DMS79 (cell line): ENCODE measurements at regions not wholly inside any gene's neighbourhood (a gene's known extent, or its start where the extent isn't known, plus 50 kb on each side); places are given as distances from the start of the nearest gene placed in this dataset.

Experiments used
- DNase-seq: peaks from one replicate; lab custom pipeline; 2025; lab: John Stamatoyannopoulos, UW

DNA sequence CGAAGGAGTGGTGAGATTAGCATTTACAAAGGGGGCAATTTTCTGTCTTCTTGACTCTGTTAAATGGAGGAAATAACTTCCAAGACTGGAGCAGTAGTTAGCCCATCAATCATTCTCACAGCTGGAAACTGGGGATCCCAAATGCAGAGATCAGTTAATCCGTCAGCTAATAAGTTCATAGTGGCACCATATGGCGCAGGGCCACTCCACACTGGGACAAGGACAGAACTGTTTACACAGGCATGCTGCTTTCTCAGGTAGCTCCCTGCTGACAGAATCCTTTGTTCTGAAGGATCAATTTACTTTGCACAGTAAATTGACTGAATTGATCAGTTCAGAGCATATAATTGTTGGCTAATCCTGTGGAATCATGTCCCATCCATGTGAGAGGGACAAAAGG lies 395.7 kb downstream of the TMEM161B start:
- no peak for DNase-seq

DNA sequence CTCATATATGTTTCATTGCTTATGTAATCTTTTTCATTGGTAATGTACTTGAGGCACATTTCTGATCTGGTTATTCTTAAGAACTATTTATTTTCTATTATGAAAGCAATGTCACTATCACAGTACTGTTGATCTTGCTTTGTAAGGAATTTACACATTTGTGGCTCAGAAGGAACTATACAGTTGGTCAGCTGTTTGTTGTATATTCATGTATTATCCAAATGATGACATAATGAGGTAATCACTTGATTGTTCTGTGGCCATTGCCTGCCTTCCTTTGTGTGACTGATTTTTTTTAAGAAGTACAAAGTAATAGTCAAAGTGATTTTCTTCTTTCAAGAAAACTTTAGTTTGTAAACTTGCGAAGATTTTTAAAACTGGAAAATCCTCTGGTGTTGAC lies 399.9 kb downstream of the TMEM161B start:
- no peak for DNase-seq

- DNase-seq: no peak
Observed at GRCh38 chr5:87867281-87867680, 401.4 kb downstream of the TMEM161B start.

DNA sequence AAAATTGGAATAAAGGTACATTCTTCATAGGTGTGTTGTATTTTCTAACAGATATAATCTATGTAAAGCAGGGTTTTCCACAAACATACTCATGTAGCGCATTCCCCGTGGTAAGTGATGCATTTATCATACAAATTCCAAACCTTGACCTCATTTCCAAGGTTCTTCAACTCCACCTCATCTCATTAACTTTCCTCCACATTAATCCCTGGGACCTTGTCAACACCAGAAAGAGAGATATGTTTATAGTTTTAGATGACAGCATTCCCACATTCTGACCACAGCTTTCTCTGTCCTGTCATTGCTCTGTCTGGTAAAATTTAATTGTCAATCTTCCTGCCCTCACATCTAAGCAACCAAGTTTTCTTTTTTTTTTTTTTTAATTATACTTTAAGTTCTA lies 415.1 kb downstream of the TMEM161B start:
- DNase-seq: no peak

- DNase-seq: no peak
Observed at GRCh38 chr5:87851603-87852002, 417.0 kb downstream of the TMEM161B start.

- peak; percentile 0 for DNase-seq
Observed at GRCh38 chr5:87850843-87851242, 417.8 kb downstream of the TMEM161B start.

DNA sequence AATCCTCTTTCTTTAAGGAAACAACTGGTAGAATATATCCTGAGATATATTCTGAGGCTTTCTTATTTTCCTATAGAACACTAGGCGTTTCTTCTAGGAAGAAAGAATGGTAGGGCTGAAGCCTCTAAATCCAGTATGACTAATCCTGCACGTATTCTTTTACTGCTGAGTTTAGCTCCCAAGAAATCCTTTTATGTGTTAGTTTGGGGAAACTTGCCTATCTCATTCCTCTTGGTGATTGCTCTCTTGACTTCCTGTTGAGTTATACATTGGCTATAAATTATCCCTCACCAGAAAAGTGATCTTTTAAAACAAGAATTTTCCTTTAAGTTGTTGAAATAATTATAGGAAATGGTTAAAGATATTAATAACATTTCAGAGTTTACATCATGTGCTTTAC lies 422.9 kb downstream of the TMEM161B start:
- no peak for DNase-seq

DNA sequence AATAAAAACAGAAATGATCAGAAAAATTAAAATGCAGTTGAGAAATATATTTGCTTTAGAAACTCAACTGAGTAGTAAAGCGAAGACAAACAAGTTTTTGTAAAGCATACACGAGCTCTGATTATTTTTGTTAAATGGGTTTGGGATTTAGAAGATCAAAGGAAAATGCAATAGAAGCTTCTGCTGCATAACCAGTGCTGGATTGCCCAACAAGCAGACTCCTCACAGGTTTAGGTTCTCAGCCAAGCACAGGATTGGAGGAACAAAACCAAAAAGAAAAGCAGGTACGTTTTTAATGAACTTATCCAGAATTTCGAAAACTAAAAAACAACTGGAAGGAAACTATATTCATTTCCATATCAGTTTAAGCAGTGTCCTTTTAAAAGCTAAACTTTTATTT lies 423.8 kb downstream of the TMEM161B start:
- no peak for DNase-seq

- no peak for DNase-seq
Observed at GRCh38 chr5:87844449-87844848, 424.2 kb downstream of the TMEM161B start.

DNA sequence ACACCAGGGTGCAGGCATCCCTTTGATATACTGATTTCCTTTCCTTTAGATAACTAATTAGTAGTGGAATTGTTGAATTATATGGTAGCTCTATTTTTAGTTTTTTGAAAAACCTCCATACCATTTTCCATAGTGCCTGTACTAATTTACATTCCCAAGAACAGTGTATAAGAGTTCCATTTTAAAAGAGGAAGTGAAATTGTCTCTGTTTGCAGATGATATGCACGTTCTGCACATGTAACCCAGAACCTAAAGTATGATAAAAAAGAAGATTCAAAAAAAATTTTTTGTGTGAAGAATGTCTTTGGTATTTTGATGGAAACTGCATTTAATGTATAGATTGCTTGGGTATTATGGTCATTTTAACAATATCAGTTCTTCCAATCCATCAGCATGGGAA lies 424.0 kb upstream of the CCNH start:
- DNase-seq: no peak

- DNase-seq: no peak
Observed at GRCh38 chr5:87831499-87831898, 418.8 kb upstream of the CCNH start.

- DNase-seq: no peak
Observed at GRCh38 chr5:87829217-87829551, 416.5 kb upstream of the CCNH start.

DNA sequence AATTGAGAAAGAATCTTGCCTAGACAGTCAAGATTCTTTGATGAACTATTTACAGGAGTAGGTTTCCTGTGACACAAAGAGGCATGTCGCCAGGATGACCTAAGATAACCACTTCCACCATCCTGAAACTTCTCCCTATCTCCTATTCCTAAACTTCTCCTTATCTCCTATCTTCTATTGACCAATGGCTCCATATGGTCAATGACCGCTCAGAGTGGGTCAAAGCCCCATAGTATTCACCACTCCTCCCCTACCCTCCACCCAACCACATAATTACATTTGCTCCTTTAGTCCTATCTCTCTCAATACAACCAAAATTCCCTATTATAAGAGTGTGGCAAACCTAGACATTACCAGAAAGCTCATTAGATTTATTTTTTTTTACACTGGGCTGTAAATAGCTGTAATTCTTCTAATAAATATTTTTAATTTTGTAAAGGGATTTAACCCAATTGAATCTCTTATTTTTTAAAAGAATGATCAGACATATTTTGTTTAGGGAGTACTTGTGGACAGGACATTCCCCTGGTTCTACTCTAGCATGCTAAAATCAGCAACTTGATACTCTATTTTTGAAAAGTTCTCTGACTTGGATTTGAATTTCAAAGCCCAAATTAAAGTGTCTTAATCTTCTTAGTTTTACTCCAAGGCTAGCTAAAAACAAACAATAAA lies 416.0 kb upstream of the CCNH start:
- DNase-seq: no peak

DNA sequence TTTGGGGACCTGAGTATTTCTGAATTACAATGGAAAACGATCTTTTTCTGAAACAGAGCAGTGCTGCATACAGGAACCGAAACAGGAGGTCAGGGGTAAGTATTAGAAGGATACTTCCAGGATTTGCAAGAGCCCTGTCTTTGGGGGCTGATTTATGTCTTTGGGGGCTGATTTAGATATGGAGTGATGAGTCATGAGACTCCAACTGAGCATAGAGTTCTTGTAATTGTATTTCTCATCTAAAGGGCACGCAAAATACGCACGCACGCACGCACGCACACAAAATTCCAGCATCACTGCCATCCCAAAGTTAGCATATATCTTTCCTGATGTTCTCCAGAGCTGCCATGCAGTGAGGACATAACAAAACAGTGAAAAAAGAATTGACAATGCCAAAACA lies 414.8 kb upstream of the CCNH start:
- DNase-seq: no peak

- DNase-seq: no peak
Observed at GRCh38 chr5:87826507-87826906, 413.8 kb upstream of the CCNH start.

GRCh38 chr5:87825583-87825982 lies 412.9 kb upstream of the CCNH start:
- no peak for DNase-seq

DNA sequence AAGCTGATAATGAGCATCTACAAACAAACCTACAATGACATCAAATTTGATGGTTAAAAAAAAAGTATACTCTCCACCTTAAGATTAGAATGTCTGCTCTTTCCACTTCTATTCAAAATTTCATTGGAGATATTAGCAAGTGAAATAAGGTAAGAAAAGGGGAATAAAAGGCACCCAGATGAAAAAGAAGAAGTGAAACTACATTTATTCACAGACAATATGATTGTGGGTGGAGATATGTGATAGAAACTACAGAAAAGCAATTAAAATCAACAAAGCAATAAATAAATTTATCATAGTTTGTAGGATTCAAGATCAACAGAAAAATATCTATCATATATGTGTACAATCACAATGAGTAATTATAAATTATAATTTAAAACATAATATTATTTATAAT lies 395.1 kb upstream of the CCNH start:
- DNase-seq: no peak

GRCh38 chr5:87803352-87803751 lies 390.6 kb upstream of the CCNH start:
- no peak for DNase-seq

- no peak for DNase-seq
Observed at GRCh38 chr5:87791869-87792268, 379.1 kb upstream of the CCNH start.

DNA sequence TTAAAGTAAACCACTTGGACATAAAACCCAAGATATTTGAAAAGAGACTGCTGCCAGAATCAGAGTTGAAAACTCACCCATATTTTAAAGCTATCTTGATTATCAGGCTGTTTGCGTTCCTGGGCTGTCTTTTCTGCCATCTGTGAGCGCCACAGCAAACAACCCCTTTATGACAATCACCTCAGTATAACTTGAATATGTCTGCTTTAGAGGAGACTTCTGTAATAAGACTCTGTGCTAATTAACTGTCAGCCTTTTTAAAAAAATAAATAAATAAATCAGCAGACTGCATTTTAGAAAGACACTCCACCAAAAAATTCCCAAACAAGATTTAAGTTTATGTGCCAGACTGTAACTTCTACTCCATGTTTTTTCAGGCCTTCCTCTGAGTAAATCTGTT lies 375.7 kb upstream of the CCNH start:
- no peak for DNase-seq

DNA sequence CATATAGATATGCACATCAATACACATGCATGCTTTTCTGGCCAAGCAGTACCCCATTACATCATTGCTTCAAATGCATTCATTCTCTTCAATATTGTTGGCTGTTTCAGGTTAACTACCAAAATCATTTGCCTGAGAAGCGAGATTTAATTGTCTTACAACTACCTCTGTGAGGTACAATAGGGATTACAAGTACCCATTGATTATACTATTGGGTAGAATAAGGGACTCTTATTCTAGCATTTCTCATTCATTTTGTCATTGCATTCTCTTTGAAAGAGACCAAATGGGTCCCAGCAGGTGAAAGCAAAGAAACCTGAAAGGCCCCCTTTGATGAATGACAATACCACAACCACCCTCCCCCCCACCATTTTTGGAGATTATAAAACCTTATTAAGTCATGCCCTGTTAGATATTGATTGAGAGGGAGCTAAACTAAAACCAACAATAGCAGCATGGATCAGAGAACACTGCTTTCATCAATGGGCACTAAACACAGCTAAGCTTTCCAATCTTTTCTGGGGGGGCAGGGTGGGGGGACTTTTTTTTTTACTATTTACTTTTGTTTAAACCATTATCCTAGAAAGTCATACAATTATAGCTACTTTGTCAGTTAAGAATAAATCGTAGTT lies 375.0 kb upstream of the CCNH start:
- no peak for DNase-seq

DNA sequence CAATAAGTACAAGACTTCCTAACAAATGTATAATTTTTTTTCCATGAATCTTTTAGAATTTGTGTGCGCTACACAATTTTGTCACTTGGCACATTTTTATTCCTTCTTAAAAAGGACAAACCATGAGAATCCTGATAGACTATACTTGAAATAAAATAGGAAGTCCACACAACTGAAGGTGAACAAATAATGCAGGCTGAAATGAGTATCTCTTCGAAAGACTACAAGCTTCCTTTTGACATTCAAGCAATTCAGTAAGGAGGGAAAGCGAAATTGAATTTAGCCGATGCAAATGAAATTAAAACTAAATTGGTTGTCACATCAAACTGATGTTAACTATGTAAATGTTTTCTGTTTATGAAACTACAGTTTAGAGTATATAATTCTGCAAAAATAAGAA lies 374.4 kb upstream of the CCNH start:
- no peak for DNase-seq

GRCh38 chr5:87786471-87786870 lies 373.7 kb upstream of the CCNH start:
- DNase-seq: no peak
